ENCODE measurements at regions not wholly inside any gene's neighbourhood (a gene's known extent, or its start where the extent isn't known, plus 50 kb on each side); places are given as distances from the start of the nearest gene placed in this dataset.
A peak's percentile ranks its signal among the peaks of the same experiment; 100 is the strongest.

DNA sequence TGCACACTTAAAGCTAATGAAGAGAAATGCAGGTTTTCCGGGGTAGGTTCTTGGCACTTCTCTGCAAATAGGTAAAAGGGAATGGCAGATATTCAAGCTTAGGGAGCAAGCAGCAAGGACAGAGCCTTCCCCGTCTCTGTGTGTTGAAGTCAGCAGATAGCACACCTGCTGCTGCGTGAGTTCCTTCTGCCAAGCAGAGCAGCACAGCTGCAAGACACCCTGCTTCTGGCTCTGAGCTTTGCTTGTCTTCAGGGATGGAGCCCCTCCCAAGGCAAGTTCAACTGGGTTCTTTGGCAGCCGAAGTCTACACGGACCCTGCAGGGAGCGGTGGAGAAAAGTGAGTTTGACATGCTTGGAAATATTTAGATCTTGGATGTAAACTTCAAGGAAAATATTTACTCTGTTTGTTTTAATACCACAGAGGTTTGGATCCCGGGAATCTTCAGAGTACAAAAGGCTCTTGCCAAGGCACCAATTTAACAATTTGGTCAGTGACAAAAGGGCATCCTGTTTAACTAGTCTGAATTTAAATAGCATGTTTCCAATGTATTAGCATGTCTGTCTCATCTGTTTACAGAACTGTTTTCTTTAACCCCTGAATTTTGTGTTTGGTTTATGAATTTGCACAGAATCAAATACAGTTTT, 113.4 kb upstream of the KCNJ16 start:
- peak; percentile 3 for DNase-seq (ENCODE audit: low read depth)
- no peak overlapping the region for H3K4me3 ChIP-seq (ENCODE audit: low read length)
- TF ChIP-seq, protein P1, sequence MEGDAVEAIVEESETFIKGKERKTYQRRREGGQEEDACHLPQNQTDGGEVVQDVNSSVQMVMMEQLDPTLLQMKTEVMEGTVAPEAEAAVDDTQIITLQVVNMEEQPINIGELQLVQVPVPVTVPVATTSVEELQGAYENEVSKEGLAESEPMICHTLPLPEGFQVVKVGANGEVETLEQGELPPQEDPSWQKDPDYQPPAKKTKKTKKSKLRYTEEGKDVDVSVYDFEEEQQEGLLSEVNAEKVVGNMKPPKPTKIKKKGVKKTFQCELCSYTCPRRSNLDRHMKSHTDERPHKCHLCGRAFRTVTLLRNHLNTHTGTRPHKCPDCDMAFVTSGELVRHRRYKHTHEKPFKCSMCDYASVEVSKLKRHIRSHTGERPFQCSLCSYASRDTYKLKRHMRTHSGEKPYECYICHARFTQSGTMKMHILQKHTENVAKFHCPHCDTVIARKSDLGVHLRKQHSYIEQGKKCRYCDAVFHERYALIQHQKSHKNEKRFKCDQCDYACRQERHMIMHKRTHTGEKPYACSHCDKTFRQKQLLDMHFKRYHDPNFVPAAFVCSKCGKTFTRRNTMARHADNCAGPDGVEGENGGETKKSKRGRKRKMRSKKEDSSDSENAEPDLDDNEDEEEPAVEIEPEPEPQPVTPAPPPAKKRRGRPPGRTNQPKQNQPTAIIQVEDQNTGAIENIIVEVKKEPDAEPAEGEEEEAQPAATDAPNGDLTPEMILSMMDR (IDR thresholded peaks at IDR 0.05; ENCODE audit: insufficient read depth, low read depth, low read length, missing control alignments): no peak

DNA sequence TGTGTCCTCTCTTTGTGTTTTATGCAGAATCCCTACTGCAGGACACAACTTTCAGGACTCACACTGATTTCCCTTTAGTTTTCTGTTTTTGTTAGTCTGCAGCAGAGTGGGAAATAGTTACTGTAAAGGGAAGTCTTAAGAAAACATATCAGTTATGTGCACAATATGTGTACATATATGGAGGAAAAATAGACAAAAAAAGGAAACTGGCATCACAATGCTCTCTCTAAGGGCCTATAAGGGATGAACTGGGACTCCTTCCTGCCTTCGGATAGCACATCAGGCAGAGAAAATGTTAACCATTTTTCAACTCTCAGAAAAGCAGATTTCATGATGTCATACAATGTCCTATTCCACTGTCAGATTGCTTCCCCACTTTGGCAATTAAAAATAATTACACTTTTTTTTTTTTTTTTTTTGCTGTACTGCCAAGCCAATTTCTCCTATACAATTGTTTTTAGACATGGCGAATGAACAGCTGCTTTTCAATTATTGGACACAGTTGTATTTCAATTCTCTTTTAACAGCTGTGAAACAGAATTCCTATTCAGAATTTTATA, 112.5 kb upstream of the KCNJ16 start:
- DNase-seq (ENCODE audit: low read depth): no peak
- H3K4me3 ChIP-seq (ENCODE audit: low read length): no peak overlapping the region
- TF ChIP-seq, protein P1 (IDR thresholded peaks at IDR 0.05; ENCODE audit: insufficient read depth, low read depth, low read length, missing control alignments): no peak

DNA sequence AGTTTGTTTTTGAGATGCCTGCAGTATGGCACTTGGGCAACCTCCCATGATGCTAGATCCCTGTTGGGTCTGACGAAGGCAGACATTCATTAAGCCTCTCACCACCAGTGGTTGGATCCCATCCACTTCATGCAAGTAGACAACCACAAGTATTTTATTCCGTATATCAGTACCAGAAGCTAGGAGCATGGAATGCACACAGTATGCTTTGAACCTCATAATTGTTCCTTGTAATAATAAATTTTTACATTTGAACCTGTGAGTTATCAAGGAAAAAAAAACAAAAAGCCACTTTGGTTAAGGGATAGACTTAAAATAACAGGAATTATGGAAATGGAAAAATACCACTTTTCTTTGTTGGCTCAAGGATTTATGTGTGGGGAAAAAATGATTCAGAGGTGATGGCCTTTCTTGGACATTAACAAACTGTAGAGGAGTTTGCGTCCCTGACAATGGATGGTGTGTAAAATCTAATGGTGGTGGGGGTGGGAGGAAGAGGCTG, 107.1 kb upstream of the KCNJ16 start:
- no peak for DNase-seq (ENCODE audit: low read depth)
- no peak overlapping the region for H3K4me3 ChIP-seq (ENCODE audit: low read length)
- TF ChIP-seq, protein P1 (IDR thresholded peaks at IDR 0.05; ENCODE audit: insufficient read depth, low read depth, low read length, missing control alignments): no peak

DNA sequence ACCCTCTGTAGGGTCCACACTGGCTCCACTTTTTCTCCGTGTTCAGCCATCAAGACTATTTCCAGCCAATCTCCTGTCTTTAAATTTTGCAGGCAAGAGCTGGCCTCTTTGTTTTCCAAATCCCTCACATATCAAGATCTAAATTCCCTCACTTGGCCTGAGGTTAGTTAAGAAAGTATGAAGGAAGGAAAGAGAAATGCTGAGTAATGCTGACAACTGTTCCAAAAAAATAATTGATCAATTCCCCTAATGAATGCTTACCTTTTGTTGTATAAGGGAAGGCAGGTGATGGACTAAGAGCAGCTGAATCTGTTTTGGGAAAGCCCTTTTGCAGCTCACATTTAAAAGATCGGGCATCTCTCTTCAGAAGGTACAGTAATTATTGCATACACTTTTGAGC, 105.1 kb upstream of the KCNJ16 start:
- DNase-seq (ENCODE audit: low read depth): no peak
- no peak overlapping the region for H3K4me3 ChIP-seq (ENCODE audit: low read length)
- TF ChIP-seq, protein P1 (IDR thresholded peaks at IDR 0.05; ENCODE audit: insufficient read depth, low read depth, low read length, missing control alignments): no peak

DNA sequence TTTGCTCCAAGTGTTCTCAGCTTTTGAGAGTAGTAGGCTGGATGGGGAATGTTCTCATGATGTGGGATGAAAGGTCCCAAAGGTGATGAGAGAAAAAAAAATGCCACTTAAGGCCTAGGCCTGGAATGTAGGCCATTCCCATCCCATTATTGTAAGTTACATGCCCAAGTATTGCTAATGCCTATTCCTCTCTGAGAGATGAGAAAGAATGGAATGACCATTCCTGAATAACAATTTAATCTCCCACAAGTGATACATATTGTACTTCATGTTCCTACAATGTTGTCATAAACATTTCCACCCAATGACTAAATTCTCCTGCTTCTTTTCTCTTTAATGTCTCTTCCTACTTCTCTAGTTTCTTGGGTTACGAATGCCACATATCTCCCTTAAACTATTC, 102.8 kb upstream of the KCNJ16 start:
- TF ChIP-seq, protein P1 (IDR thresholded peaks at IDR 0.05; ENCODE audit: insufficient read depth, low read depth, low read length, missing control alignments): no peak
- DNase-seq (ENCODE audit: low read depth): no peak
- H3K4me3 ChIP-seq (ENCODE audit: low read length): no peak overlapping the region

DNA sequence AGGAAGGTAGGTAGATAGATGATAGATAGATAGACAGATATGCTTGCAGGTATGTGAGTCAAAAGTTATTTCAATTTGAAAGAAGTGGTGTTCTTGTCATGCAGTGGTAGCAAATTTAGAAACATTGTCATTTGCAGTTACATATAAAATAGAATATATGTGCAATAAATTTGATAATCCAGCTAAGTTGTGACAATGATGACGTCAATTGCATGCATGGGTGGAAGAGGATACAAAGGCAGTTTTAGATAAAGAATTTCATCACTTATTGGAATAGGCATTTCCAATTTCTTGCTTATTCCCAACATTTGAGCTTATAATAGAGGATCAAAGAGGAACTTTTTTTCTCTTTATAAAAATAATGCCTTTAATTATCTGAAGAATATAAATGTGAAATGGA, 99.2 kb upstream of the KCNJ16 start:
- TF ChIP-seq, protein P1 (IDR thresholded peaks at IDR 0.05; ENCODE audit: insufficient read depth, low read depth, low read length, missing control alignments): no peak
- DNase-seq (ENCODE audit: low read depth): no peak
- no peak overlapping the region for H3K4me3 ChIP-seq (ENCODE audit: low read length)

Measured in epithelial cell of esophagus (primary cell).